HPDE6-E6E7 (cell line): ENCODE measurements at regions not wholly inside any gene's neighbourhood (a gene's known extent, or its start where the extent isn't known, plus 50 kb on each side); places are given as distances from the start of the nearest gene placed in this dataset.
"Not testable (repeated sequence)": the region's sequence is repeated elsewhere in the genome, so short reads cannot be mapped to it uniquely, and the experiment has no call there.

ENCODE experiments used
- DNase-seq: peaks from one replicate; pipeline ENCODE4 v3.0.0; 2011; ENCODE audit warnings: missing footprints; ENCODE audit errors: extremely low spot score

DNA sequence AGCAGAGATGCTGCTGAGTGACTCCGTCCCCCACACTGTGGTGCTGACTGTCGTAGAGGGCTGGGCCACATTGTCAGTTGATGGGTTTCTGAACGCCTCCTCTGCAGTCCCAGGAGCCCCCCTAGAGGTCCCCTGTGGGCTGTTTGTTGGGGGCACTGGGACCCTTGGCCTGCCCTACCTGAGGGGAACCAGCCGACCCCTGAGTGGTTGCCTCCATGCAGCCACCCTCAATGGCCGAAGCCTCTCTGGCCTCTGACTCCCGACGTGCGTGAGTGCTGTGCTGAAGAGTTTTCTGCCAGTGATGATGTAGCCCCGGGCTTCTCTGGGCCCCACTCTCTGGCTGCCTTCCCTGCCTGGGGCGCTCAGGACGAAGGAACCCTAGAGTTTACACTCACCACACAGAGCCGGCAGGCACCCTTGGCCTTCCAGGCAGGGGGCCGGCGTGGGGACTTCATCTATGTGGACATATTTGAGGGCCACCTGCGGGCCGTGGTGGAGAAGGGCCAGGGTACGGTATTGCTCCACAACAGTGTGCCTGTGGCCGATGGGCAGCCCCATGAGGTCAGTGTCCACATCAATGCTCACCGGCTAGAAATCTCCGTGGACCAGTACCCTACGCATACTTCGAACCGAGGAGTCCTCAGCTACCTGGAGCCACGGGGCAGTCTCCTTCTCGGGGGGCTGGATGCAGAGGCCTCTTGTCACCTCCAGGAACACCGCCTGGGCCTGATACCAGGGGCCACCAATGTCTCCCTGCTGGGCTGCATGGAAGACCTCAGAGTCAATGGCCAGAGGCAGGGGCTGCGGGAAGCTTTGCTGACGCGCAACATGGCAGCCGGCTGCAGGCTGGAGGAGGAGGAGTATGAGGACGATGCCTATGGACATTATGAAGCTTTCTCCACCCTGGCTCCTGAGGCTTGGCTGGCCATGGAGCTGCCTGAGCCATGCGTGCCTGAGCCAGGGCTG is 181.1 kb downstream of the TBC1D2B start:
- DNase-seq = not testable (repeated sequence)

DNA sequence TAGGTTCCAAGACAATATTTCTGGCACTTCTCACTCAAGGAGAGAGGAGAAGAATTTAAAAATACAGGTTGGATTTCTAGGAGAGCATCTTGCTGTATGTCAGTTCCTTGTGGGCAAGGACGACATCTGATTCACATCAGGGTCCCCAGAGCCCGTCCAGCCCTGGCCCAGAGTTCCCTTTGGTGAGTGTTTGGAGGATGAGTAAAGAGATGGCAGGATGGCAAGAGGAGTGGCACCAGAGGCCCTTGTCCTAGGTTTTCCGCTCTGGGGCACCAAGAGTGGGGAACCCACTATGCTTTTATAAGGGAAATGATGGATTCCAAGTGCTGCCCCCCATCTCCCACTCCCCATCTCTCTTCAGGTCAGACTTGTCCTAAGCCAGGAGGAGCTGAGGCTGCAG is 181.8 kb downstream of the TBC1D2B start:
- no peak for DNase-seq

DNA sequence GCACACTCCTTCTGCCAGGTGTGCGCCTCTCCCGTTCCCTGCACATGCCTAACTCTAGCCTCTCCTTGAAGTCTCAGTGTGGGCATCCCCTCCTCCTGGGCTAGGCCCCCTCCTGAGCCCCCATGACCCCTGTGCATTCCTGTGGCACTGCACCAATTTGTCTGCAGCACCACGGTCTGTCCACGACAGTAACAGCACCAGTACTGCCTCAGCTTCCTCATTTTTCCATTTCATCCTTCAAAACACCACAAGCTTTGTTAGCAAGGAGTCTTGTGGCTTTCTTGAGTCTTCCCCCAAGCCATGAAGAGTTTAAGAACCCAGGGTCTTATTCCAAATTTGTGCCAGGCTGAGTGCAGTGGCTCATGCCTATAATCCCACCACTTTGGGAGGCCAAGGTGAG is 182.4 kb downstream of the TBC1D2B start:
- DNase-seq = not testable (repeated sequence)

DNA sequence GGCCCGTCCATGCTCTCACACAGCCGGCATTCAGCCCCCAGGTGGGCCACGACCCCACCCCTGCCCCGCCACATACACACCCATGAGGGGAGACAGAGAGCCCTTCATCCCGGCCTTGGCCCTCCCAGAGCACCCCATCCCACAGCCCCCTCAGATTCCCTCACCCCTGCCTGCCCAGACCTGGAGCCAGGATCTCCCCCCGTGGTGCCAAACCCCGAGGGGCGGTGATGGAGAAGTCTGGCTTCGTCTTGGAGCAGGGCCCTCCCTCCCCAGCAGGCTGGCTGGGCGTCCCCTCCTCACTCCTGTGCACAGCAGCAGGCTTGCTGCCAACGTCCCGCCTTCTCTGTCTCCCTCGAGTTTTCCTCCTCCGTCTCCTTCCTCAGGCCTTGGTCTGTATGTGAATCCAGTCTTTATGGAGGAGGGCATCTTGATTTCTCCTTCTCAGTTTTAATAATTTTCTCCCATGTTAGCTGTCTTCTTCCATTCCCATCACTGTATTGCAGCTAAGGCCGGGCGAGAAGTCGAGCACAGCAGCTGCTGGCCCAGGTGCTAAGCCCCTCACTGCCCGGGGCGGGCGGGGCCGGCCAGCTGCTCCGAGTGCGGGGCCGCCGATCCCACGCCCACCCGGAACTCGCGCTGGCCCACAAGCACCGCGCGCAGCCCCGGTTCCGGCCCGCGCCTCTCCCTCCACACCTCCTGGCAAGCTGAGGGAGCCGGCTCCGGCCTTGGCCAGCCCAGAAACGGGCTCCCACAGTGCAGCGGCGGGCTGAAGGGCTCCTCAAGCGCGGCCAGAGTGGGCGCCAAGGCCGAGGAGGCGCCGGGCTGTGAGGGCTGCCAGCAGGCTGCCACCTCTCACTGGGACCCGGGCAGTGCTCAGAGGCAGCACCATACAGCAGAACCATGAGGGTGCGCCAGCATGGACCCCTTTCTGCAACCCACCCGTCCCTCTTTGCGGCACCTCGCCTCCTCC is 183.6 kb downstream of the TBC1D2B start:
- DNase-seq = not testable (repeated sequence)

DNA sequence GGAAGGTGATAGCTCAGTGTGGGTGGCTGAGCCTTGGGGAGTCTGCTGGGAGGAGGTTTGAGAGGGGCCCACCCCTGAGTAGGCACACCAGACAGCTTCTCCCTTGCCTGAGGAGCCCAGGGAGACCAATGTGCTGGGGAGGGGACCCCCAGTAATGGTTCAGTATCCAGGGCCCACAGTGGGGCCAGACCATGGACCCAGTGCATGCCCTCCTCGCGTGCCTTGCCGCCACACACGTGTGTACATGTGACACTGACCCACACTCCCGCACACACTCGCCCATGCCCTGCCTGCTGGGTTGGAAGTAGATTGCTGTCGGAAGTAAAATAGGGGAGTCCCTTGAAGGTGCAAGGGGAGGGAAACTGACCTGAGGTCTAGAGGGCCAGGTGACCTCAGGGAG is 184.3 kb downstream of the TBC1D2B start:
- not testable (repeated sequence) for DNase-seq

DNA sequence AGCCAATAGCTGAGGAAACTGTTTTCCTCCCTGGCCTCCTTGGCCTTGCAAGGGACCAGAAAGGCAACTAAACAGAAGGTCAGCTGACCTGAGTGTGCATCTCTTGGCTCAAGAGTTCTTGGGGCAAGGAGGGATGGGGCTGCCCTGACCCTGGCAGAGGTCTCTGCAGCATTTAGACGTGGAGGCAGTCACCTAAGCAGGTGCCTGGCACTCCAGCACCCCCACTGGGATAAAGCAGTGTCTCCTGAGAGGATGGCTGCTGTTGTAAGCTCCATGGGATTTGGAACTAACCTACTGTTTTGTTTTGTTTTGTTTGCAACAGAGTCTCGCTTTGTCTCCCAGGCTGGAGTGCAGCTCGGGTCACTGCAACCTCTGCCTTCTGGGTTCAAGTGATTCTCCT is 185.2 kb downstream of the TBC1D2B start:
- no peak for DNase-seq

DNA sequence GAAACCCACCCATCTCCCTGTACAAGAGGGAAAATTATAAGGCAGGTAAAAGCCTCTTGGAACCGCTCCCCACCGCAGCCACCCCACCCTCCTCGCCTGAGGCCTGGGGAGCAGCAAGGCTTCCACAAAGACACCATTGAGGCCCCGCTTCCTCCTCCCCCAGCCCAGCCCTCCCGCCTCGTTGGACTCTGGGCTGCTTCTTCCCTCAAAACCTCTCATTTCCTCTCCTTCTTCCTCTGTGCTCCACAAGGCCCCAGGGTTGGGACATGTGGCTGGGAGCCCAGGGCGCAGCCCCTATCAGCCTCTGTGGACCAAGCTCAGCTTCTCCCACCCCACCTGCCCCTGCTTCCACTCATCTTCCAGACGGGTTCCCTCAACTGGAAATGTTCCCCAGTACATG is 185.6 kb downstream of the TBC1D2B start:
- not testable (repeated sequence) for DNase-seq

DNA sequence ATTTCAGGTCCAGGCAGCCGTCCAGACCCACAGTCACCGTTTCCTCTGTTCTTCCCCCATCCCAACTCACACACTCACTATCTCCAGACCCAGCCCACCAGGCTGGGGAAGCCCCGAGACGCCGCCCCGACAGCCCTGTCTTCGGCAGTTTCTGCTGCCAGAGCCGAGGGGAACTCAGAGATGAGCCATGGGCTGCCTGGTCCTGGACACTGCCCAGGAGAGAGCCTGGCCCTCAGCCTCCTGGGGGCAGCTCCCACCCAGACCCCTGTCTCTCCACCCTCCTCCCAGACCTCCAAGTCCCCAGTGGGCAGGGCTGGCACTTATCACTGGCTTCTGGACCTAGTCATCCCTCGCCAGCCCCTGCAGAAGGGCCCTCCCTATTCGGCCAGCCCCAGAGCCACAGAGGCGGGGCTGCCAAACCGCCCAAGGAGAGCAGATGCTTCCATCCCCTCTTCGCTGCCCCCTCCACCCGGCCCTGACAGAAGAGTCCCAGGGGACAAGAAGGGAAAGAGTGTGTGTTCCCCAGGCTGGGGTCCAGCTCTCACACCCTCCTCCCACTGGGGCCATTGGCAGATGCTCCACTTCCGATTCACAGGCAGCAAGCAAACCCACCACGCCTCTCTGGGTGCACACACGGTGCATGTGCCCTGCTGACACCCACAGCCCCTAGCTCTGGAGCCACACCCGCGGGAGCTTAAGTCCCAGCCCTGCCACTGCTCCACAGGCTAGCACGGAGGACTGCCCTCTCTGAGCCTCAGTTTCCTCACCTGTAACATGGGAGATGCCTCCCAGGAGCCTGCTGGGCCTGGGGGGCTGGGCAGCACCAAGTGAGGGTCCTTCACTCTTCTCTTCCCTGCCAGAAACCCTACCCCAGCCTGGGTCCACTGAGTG is 186.4 kb downstream of the TBC1D2B start:
- not testable (repeated sequence) for DNase-seq

DNA sequence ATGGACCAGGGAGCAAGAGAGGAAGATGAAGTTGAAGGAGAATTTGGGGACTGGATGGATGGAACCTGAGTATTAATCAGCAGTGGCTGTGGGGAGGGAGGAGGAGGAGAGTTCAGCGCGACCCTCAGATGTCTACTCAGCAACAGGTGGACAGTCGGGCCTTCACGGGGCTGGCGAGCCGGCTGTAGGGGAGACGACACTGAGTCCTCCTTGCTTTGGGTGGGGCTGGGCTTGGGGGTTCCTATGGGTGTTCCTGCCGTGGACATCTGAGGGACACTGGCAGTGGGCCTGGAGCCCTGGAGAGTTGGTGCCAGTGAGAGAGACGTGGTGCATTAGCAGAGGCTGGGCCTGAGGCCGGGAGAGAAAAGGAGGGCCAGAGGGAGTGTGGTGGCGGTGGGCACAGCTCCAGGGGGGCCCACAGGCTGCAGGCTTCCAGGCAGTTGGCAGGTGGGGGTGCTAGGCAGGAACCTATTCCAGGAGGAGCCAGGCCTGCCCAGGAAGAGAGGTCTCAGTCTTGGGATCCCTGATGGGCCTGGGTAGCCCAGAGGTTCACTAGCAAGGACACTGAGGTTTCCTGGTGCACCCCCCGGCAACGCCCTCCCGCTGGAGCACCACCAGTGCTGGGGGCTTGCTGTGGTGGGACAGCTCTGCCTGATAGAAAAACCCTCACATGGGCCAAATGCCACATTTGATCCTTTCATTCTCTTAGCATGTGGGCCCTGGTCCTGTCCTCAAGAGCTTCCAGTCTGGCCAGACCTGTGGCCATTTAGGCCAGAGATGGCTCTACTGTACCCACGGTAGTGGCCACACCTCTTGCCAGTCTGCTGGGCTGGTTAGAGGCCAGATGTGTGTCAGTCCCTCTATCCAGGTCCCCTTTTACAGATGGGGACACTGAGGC is 187.4 kb downstream of the TBC1D2B start:
- not testable (repeated sequence) for DNase-seq

DNA sequence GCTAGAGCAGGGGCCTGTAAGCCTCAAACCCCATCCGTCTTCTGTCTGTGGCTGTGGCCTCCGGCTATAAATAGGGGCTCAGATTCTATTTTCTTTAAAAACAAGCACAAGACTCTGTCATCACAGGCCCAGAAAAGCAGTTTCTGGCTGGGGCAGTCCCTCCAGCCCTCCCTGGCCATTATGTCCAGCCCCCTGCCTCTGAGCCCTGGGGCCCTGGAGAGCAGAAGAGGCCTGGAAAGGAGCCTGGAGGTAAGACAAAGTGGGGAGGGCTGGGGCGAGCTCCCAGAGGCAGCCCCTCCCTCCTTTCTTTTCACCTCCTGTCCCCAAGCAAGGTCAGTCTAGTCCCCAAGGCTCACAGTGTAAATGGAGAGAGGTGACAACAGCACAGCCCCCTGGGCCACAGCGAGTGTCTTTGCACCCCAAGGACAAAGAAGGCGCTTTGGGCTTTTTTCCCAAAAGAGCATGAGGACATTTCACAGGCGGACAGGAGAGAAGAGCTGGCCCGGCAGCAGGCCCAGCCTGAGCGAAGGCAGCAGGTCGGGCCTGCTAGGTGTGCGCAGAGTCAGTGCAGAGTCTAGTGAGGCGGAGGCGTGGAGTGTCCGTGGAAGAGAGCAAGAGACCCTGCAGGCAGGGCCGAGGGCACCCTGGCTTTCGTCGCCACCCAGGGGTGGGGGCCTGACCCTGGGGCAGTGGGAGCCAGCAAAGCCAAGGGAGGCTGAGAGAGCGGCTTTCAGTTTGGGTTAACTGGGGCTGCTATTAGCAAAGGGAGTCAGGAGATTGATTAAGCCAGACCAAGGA is 188.3 kb downstream of the TBC1D2B start:
- no peak for DNase-seq

DNA sequence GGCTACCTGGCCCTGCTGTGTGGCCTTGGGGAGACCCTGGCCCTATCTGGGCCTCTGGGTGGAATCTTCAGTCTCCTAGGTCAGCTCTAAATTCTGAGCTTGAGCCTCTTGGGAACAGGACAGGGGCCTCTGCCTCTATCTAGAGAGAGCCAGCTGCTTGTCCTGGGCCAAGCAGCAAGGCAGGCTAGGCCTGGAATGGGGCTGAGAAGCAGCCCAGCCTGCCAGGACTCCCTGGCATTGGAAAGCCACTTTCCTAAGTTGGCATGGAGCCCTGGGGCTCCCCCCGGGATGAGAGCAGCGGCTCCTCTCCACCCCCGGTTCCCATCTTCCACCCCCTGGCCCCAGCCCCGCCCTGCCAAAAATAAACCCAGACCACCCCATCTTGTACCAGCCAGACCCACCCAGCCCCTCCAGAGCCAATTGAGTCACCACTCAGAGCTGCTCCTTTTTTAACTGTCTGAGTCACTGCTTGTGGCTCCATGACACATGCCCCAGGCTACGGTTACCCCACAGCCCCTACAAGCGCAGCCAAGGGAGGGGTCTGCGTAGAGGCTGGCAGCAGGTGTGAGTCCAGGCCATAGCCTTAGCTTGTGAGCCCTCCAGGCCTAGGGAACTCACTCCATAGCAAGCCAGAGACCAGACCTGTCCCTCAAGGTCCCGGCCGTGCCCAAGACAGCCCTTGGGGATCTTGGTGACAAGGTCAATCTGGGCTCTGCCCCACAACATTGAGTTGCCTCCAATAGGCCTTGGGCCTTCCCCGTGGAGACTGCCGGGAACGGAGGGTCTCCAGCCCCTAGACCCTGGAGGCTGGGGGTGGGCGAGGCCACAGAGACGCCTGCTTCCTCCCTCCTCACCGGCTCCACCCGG is 189.7 kb downstream of the TBC1D2B start:
- DNase-seq = not testable (repeated sequence)

DNA sequence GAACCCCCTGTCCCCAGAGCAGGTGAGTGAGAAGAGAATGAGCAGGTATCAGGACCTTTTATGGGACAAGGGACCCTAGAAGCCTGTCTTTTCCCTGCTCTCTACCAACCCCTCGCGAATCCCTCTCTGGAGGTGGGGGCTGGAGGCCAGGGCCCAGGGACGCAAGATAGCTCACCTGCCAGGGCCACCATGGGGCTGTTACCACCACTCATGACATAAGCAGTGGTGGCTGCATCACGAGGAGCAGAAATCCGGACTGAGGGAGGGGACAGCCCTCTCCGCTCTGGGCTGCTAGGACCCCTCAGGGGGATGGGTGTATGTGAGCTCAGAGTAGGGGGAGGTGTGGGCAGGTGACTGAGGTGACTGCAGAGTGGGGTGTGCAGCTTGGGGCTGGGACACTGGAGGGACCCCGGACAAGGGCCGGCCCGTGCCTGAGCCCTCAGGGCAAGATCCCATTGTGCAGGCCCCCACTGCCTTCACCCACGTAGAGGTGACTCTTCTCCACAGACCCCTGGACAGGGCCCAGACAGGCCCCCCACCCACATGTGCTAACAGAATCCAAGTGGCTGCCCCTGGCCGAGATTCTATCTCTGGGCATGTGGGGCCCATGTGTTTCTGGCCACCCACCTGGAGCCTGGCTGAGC is 190.6 kb downstream of the TBC1D2B start:
- no peak for DNase-seq

DNA sequence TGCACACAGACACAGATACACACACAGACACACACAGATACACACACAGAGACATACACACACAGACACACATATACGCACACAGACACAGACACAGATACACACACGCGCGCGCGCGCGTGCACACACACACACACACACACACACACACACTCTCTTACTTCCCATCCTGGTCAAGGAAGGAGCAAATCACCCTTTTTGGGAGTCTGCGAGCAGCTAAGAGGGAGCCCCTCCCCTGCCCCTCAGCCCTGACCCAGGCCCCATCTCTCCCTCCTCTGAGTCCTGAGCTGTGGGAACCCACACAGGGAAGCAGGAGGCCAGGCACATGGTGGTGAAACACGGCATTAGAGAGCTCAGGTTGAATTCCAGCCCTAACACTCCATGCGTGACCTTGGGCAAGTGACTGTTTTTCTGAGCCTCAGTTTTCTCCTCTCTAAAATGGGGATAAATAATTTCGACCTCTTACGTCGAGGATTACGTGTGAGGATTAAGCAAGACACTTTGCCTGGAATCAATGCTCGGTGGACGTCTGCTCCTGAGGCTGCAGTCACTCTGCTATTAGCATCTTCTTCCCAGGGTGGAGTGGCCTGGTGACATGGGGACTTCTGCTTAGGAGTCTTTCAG is 191.5 kb downstream of the TBC1D2B start:
- DNase-seq = not testable (repeated sequence)

DNA sequence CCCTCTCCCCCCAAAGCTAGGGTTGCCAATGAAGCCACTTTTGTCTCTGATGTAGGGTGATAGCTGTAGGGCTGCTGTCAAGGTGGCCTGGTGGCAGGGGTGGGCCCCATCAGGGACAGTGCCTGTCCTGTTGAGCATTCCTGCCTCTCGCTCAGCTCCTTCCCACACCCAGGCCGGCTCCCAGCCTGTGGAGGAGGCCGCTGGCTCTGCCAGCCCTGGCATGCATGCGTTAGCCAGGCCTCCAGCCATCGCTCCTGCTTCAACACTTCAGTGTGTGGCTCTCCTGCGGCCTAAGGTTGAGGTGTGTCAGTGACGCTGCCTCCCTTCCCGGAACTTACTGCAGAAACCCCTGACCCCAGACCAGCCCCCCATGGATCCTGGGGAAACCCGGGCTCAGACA is 194.5 kb downstream of the TBC1D2B start:
- not testable (repeated sequence) for DNase-seq

DNA sequence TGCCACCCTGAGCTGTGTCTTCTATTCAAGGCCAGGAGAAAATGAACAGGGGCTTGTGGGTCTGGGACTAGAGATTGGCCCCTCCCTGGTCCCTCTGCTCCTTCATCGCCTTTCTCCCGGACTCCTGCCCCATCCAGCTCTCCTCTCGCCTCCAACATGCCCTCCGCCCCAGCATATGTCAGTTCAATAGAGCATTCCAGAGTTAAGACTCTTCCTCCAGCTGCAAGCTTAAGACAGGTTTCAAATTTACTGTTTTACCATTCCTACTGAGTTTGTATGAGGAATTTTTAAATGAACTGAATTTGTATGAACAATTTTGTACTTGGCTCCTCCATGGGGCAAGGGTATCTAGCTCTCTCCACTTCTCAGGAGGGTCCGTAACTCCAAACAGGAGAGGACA is 195.6 kb downstream of the TBC1D2B start:
- no peak for DNase-seq

DNA sequence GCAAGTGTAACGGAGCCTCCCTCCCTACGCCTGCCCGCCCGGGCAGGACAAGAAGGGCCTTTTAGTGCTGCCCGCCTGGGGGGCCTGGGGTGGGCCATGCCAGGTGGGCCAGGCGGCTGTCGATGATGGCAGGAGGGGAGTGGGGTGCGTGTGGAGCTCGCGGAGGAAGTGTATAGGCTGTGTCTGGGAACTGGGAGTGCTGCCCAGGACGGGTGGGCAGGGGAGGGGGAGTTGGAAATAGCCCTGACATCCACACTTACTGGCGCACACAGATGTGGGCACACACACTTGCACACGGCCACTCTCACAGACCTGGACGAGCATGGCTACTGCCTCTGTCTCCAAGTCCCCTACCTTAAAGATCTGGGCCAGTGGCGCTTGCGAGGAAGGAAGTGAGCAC is 196.0 kb downstream of the TBC1D2B start:
- DNase-seq = not testable (repeated sequence)

DNA sequence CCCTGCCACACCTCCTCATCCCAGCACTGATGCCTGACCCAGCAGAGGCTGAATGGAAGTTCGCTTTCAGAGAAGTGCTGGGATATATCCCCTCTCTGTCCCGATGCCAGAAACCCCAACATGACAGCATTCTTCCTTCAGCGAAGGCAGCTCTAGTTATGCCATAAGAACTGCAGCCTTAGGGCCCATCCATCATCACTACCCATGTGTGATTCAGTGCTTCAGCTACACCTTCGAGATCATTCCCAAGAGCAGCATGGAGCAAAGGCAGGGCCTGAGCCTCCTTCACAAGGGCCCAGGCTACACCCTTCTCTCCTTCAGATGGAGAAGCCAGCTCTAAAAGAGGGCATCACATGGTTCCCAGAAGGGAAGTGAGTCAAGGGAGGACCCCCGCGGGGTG is 198.0 kb downstream of the TBC1D2B start:
- DNase-seq = not testable (repeated sequence)
